T1000 (cell line): ENCODE measurements at regions not wholly inside any gene's neighbourhood (a gene's known extent, or its start where the extent isn't known, plus 50 kb on each side); places are given as distances from the start of the nearest gene placed in this dataset.
"Not testable (repeated sequence)": the region's sequence is repeated elsewhere in the genome, so short reads cannot be mapped to it uniquely, and the experiment has no call there.

ENCODE experiments used
- DNase-seq: peaks from one replicate; lab custom pipeline; 2025; ENCODE audit warnings: mixed read lengths; lab: John Stamatoyannopoulos, UW

DNA sequence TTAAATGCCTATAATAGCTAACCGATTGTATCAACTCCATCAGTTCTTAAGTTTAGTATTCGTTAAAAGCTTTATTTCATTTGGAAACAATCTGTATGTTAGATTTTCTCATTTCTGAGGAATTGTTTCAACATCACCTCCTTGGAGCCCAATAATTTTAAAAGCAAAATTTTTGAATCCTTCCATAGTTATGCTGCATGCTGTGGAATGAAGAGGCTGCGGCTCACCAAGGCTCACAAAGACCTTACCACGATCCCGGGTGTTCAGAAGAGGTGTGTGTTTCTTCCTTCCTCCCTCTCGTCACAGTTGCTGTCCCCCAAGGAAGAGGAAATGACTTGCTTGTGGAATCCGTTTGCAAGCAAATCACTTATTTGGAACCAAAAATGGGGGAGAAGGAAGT is 143.8 kb downstream of the FGF1 start:
- no peak for DNase-seq

DNA sequence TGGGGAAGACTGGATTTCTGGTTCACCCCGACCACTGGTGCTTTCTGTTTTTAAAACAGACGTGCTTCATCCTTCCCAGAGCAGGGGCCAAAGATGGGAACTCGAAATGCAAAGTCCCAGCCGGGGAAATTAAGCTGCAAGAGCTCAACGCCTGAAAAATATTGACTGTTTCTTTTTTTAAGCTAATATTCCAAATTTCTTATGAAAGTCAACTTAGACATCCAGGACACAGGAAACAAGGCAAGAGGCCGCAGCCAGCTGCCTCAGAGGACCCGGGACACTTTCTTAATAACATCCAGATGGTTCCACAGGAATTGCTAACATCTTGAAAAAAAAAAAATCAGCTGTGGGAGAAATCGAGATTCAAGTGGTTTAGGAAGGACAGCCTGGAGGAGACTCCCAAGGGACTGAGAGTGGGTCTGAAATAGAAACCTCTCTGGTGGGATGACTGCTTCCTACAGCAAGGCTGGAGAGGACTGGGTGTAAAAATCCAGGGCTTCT is 144.9 kb downstream of the FGF1 start:
- no peak for DNase-seq

DNA sequence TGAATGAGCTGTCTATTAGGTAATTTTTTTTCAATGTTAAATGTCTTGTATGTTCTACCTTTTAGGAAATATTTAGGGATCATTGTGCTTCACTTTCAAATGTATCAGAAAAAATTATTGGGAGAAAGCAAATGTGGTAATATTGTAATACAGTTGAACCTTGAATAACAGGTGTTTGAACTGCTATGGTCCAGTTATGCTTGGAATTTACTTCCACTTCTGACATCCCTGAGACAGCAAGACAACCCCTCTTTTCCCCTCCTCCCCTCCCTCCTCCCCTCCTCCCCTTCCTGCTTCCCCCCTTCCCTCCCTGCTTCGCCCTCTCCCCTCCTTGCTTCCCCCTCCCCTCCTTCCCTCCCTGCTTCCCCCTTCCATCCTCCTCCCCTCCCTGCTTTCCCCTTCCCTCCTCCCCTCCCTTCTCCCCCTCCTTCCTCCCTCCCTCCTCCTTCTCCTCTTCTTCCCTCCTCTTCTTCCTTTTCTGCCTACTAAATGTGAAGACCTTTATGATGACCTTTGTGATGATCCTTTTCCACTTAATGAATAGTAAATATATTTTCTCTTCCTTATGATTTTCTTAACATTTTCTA is 146.6 kb downstream of the FGF1 start:
- DNase-seq, result no peak

DNA sequence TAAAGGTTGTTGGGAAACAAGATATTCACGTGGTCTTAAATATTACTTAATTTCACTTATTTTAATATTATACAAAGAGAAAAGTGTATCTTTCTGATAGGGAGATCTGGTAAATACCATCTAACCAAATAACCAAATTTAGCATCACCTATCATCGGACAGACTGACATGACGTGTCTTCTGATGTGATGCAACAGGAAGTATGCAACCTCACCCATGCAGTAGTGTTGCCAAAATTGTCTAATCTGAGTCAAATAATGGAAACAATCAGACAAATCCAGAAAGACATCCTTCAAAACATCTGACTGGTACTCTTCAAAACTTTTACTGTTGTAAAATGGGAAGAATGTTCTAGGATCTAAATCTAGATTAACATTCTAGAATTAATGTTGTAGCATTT is 148.0 kb downstream of the FGF1 start:
- no peak for DNase-seq

DNA sequence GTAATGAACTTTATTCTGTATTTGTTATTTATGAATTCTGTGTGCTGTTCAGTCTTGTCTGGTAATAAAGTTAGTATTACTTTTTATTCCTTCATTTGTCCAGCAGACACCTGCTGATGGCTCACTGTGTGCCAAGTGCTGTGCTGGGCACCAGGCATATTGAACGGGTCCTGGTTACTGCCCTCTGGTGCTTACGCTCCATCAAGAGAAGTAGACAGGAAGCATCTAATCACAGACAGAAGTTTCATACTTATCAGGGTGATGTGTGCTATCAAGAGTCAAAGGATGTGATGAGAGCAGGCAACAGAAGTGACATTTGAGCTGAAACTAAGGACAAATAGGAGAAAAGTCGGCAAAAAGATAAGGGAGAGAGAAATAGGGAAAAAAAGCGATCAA is 153.1 kb downstream of the FGF1 start:
- no peak for DNase-seq

DNA sequence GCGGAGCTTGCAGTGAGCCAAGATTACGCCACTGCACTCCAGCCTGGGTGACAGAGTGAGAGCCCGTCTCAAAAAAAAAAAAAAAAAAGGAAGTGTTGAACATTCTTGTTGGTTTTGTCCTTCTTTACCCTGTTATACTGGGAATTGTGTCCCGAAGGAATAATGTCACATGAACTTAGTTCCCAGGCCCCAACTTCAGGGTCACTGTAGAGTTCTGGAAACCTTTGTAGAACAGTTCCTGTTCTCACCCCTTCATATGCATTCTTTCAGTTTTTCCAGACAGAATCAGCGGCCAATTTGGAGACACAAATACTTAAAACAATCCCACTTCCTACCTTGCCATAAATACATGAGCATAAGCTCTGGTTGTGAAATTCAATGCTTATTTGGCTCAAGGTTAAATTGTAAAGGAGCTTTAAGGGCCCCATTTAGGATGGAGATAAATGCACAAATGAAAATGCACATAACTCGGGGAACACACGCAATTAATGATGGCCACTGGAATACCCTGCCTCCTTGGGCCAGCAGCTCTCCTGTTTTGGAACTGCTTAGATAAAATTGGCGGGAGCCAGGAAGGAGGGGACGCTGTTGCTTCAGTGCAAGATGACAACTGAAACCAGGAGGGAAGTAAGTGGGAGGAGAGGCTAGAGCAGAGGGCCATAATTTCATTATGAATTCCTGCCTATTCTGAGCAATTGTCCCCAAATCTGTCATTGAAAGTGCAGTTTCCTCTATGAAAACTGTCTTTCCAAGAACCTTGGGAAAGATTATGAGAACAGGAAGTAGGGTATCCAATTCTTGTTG is 153.7 kb downstream of the FGF1 start:
- no peak for DNase-seq

DNA sequence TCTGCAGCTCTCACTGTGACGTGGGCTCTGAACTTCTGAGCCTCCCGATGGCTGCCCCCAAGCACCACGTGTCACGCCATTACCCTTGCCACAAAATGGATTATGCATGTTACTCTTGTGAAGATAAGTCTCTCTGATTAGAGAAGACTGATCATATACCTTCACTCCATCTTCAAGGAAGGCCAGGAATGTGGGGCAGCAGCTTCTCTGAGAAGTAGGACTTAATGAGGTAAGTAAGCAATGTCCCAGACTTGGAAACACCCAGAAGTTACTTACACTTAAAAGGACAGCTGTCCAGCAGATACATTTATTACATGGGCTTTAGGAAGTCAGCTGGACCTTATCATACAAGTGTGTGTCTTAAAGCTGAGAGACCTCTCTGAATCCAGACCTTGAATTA is 155.0 kb downstream of the FGF1 start:
- DNase-seq, result no peak

DNA sequence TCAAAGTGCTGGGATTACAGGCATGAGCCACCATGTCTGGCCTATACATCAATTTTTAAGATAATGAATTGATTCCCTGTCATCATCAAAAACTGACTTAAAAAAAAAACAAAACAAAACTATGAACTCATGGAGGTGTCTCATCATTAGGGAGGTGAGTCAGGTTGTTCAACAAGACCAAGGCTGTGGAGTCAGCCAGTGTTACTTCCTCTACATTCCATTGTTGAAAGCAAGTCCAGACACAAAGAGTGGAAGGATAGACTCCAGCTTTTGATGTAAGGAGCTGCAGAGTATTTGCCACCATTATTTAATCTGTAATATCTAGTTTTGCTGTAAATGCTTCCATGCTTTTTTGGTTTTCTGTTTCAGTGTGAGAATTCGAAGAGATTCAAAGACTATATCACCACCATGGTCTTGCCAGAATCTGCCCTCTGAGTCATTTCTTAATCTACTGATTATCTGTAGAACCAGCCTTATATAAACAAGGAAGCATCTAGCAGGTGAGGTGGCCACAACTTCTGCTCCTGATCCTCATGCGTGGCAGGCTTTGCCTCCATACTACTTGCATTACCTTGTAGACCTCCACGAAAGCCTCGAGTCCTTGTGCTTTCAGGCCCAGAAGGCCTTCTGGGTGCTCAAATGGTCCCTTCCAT is 156.1 kb downstream of the FGF1 start:
- DNase-seq, result no peak

DNA sequence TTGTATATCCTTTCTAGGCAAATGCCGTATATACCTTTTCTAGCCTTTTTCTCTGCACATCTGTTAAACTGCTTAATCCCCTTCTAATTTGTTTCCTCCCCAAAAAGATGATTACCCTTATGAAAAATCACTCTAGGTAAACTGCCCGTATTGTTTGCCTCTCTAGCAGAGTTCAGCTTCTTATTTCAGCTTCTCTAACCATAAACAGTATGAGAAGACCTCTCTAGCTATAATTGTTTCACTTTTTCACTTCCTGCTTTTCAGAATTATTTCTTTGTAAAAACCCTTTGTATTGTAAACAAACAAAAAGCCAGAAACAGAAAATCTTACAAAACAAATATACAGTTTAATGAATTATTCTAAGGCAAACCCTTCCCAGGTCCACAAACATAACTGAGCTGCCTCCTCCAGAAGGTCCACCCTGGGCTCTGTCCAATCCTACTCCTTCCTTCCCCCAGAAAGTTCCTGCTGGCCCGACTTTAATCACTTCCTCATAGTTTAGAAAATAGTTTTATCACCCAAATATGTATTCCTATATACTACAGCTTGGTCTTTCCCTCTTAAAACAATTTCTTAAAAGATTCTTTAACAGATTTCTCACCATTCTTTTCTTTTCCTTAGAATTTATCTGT is 158.1 kb downstream of the FGF1 start:
- DNase-seq, result no peak

DNA sequence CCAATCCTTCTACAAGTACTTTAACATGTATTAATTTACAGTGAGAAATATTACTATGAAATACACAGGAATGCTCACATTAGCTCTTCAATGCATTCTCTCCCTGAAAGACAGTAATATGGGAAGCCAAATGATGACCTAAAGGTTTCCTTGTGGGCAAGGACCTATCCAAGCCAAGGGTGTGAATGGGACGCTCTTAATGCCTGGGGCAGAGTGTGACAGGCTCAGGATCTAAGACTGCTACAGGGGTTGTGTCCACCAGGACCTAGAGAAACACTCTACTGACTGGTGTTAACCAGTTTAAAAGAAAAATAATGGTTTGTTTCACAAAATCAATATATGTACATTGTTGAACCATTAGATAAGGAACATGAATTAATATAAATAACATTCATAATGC is 158.7 kb downstream of the FGF1 start:
- DNase-seq, result no peak

DNA sequence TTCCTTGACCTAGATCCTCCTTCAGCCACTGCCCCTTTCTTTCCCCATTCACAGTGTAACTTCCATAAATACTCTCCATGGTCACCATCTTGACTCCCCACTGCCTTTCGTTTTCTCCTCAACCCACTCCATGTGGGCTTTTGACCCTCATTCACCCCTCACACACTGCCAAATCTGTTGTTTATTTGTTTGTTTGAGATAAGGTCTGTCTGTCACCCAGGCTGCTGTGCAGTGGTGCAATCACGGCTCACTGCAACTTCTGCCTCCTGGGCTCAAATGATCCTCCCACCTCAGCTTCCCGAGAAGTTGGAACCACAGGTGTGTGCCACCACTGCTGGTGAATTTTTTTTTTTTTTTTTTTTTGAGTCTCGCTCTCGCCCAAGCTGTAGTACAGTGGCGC is 162.9 kb downstream of the FGF1 start:
- DNase-seq, result no peak

DNA sequence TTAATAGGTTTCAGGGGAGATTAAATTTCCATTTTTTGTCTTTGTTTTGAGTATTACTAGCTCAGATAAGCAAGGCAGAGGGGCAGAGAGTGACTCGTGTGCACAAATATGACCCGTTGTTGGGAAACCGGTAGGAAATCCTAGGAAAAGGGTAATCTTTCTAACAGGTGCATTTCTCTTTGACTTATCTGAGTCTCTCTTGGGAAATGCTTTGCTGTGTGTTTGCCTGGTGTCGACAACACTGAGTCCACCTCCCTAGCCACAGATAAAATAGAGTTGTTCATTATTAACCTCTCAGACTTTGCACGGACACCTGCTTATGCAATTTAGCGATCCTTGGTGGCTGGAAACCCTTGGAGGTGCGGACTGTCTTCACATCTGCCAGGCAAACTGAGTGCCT is 164.2 kb downstream of the FGF1 start:
- no peak for DNase-seq

DNA sequence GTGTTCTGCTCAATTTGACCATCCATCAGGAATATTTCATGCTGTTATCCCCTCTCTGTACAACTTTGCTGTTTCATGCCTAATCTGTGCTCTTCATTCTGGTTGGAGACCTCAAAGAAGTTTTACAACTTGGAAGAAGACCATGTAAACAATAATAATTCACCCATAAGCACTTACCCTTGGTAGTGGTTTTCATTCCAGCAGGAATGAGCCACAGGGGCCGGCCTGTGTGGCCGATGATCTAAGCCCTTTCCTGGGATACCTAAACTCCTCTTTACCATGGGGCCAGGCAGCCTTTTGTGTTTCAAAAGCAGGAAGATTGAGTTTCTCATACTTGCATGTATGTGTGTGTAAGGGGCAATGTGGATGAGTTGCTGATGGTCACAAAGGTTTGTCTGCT is 165.0 kb downstream of the FGF1 start:
- no peak for DNase-seq

DNA sequence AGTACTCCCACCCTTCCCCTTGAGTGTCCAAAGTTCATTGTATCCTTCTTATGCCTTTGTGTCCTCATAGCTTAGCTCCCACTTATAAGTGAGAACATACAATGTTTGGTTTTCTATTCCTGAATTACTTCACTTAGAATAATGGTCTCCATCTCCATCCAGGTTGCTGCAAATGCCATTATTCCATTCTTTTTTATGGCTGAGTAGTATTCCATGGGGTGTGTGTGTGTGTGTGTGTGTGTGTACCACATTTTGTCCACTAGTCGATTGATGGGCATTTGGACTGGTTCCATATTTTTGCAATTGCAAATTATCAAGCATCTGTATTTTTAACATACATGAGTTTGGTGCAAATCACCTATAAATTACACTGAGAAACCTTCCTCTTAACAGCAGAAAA is 166.0 kb downstream of the FGF1 start:
- not testable (repeated sequence) for DNase-seq

DNA sequence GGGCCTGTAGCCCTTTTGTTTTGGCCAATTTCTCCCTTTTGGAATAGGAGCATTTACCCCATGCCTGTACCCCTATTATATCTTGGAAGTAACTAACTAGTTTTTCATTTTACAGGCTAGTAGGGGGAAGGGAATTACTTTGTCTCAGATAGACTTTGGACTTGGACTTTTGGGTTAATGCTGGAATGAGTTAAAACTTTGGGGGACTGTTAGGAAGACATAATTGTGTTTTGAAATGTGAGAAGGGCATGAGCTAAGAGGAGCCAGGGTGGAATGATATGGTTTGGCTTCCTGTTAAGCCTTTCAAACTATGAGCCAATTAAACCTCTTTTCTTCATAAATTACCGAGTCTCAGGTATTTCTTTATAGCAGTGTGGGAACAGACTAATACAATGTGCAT is 168.1 kb downstream of the FGF1 start:
- no peak for DNase-seq

DNA sequence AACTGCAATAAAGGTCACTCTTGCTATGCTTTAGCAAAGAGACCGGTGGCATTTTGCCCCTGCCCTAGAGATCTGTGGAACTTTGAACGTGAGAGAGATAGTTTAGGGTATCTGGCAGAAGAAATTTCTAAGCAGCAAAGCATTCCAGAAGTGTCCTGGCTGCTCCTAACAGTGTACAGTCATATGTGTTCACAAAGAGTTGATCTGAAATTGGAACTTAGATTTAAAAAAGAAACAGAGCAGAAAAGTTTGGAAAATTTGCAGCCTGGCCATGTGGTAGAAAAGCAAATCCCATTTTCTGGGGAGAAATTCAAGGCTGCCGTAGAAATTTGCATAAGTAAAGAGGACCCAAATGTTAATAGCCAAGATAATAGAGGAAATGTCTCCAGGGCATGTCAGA is 169.2 kb downstream of the FGF1 start:
- DNase-seq, result no peak

DNA sequence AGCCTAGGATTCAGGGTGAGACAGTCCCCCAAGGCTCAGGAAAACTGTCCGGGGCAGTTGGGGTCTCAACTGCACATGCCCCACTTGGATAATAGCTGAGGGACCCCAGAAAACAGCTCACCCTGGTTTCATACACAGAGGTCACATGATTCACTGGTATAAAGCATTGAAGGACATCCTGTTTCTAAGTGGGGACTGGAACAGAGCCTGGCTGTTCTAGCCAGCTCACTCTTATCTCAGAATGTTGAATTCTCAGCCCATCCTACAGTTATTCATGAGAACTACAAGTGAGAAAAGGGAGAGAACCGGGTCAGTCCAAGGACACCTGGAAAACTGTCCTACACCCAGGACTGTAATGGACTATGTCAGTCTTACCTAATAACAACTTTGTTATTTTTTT is 170.9 kb downstream of the FGF1 start:
- DNase-seq, result no peak

DNA sequence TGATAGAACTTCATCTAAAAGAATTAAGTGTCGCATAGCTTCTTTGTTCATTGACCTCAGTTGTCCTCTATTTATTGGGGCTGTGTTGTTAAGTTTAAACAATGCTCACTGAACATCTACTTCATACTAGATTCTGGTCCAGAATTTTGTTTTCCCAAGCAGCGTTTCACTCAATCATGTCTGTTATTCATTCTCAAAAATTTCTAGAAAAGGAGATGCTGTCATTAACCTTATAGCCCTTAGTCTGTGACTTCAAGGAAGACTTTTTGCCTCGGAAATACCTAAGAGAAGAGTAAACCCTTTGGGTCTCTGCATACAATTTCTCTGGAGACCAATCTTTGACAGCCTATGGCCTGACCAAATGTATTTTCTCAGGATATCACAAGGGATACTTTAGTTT is 171.7 kb downstream of the FGF1 start:
- no peak for DNase-seq

DNA sequence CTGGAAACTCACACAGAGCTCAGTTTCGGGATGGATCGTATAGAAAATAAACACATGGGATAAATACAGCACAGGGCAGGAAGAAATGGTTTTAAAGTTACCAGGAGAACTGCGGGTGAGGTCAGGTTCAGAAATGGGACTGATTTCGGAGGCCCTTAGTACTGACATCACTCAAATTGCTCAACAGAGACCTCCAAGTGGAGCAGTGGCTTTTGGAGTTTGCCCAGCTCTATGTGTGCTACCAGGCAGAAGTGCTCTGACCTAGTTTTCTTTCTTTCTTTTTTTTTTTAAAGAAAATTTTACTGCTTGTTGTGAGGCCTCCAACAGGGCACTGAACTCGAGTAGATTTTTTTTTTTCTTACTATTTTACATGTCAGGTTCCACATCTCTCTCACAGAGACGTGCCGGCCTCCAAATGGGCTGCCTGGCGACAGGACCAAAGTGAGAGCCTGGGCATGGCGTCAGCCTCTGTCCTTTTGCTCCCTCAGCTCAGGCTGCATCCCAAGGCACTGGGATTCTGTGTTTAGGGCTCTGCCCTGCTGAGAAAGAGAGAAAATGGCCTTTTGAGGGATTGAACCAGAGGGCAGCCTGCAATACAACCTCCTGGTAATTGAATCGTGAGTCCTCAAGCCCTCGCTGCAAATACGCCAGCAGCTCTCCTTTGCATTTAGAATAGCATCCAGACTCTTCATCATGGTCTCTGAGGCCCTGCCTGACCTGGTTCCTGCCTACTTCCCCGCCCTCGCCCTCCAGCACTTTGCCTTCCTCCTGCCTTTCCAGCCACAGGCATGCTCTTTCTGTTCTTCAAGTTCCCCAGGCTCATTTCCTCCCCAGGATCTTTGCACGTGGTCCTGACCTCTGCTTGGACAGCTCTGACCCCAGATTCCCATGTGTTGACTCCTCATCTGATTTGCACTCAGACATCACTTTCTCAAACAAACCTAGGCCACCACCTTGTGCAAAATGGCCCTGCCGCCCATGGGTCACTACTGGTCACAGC is 173.5 kb downstream of the FGF1 start:
- peak; percentile 73 for DNase-seq

DNA sequence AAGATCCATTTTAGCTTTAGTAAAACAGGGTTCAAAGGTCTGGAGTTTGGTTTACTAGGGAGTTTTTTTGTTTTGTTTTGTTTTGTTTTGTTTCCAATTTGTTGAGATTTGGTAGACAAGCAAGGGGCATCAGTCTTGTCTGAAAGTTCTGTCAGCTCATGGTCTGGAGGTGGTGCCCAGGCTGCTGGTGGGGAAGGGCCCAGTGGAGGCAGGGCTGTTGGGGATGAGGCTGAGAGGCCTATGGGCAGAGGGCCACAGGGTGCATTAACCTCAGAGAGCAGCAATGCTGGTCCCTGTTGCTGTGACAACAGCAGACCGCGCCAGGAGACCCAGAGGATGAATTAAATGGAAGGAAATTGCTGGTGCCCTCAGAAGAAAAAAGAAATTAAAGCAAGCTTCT is 174.5 kb downstream of the FGF1 start:
- no peak for DNase-seq

DNA sequence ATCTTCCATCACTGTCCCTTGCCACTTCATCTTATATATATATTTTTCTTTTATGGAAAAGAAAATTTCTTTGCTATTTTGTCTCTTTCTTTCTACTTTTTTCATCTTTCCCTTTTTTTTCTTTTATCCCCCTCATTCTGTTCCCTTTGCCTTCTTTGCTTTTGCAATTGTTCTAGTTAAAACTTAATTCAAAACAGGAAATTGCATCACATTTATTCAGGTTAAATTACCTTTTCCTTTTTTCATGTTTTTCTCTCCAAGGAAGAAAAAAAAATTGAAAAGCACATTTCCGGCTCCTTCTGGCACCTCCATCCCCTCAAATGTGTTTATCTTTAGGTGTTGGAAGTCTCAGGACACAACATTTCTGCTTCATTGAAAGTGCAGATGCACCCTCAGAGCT is 176.9 kb downstream of the FGF1 start:
- DNase-seq, result no peak

DNA sequence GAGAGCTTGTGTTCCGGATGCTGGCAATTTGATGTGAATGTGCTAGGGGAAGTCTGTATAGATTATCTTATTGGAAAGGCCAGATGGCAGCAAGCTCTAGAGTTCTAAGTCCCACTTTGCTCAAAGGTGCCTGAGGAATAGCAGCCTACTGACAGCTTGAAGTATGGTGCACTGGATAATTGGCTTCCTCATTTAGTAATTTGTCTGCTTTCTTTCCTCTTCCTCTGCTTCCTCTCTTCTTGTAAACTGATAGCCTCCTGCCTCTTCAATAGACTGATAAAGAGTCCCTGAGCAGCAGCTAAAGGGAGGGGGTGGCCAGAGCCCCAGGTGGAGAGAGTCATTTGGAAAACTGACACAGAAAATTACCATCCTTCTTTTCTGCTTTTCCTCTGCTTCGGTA is 177.3 kb downstream of the FGF1 start:
- no peak for DNase-seq
